CD14-positive monocyte (primary cell): ENCODE measurements at regions not wholly inside any gene's neighbourhood (a gene's known extent, or its start where the extent isn't known, plus 50 kb on each side); places are given as distances from the start of the nearest gene placed in this dataset.

Experiments used
- DNase-seq, 3 donors: peaks; one replicate each; pipeline ENCODE4 v3.0.0-alpha.2; 2011 to 2022
- H2AFZ ChIP-seq: 2 replicates; pipeline ENCODE4 v1.6.0; 2012; ENCODE audit warnings: mild to moderate bottlenecking, low read depth, low read length, inconsistent platforms; ENCODE audit not compliant: insufficient read depth, poor library complexity, severe bottlenecking
- H3K27ac ChIP-seq, 2 donors: 1 replicate in 1 of 2; 2 replicates in 1 of 2; pipeline ENCODE4 v1.5.1; 2012 to 2013; ENCODE audit warnings: low read length in 2 of 2, control low read depth in 1 of 2, inconsistent platforms in 1 of 2, low read depth in 1 of 2, mild to moderate bottlenecking in 1 of 2
- H3K27me3 ChIP-seq, 2 donors: one replicate each; pipeline versions ENCODE4 v1.6.0 to v1.6.1; 2011 to 2013; ENCODE audit warnings: low read length in 2 of 2; ENCODE audit not compliant: control insufficient read depth in 2 of 2, insufficient read depth in 2 of 2
- H3K36me3 ChIP-seq, 2 donors: replicated peaks in 1 of 2; 1 replicate in 1 of 2; 2 replicates in 1 of 2; pipeline versions ENCODE4 v1.5.1 to v1.6.1; 2012 to 2013; ENCODE audit warnings: low read length in 2 of 2, control low read depth in 1 of 2, inconsistent platforms in 1 of 2, mild to moderate bottlenecking in 1 of 2; ENCODE audit not compliant: insufficient read depth in 2 of 2, control insufficient read depth in 1 of 2
- H3K4me1 ChIP-seq, 2 donors: 1 replicate in 1 of 2; 2 replicates in 1 of 2; pipeline versions ENCODE4 v1.5.1 to v1.6.1; 2012 to 2013; ENCODE audit warnings: low read length in 2 of 2, control low read depth in 1 of 2, inconsistent platforms in 1 of 2, mild to moderate bottlenecking in 1 of 2, moderate library complexity in 1 of 2; ENCODE audit not compliant: insufficient read depth in 2 of 2, control insufficient read depth in 1 of 2
- H3K4me2 ChIP-seq: replicated peaks from 2 replicates; pipeline ENCODE3; 2012; ENCODE audit warnings: low read length, moderate library complexity, mild to moderate bottlenecking; ENCODE audit not compliant: poor library complexity, severe bottlenecking; ENCODE audit errors: extremely low read depth
- H3K4me3 ChIP-seq, 3 experiments: fragments of 200-600 bp in 1 of 3; sonication (generic) in 1 of 3; replicated peaks in 1 of 3; 1 replicate in 2 of 3; 2 replicates in 1 of 3; pipeline ENCODE4 v1.5.1; 2011 to 2013; ENCODE audit warnings: low read length in 3 of 3, mild to moderate bottlenecking in 3 of 3, control low read depth in 2 of 3, low read depth in 2 of 3, inconsistent platforms in 1 of 3, moderate library complexity in 1 of 3
- H3K79me2 ChIP-seq: 2 replicates; pipeline ENCODE4 v1.6.0; 2012; ENCODE audit warnings: mild to moderate bottlenecking, control low read depth, inconsistent platforms, low read length, moderate library complexity; ENCODE audit not compliant: insufficient read depth
- H3K9ac ChIP-seq: 2 replicates; pipeline ENCODE4 v1.6.0; 2017; ENCODE audit warnings: low read length, mild to moderate bottlenecking; ENCODE audit not compliant: insufficient read depth, poor library complexity, severe bottlenecking
- H3K9me3 ChIP-seq, 2 donors: replicated peaks in 1 of 2; 1 replicate in 1 of 2; 2 replicates in 1 of 2; pipeline versions ENCODE4 v1.5.1 to v1.6.1; 2012 to 2013; ENCODE audit warnings: low read length in 2 of 2, control low read depth in 1 of 2; ENCODE audit not compliant: control insufficient read depth in 1 of 2, insufficient read depth in 1 of 2
- H4K20me1 ChIP-seq: 2 replicates; pipeline ENCODE4 v1.6.0; 2012; ENCODE audit warnings: mild to moderate bottlenecking, low read length, control low read depth, moderate library complexity; ENCODE audit not compliant: insufficient read depth
- H3K27ac Mint-ChIP-seq, 7 donors: one replicate each; pipeline ENCODE4 v1.8.0; 2020; ENCODE audit warnings: mild to moderate bottlenecking in 7 of 7, mixed read lengths in 7 of 7, moderate library complexity in 6 of 7, inconsistent platforms in 2 of 7
- H3K27me3 Mint-ChIP-seq, 3 donors: one replicate each; pipeline ENCODE4 v1.8.0; 2021 to 2022; ENCODE audit warnings: low read depth in 3 of 3, mild to moderate bottlenecking in 3 of 3, mixed read lengths in 3 of 3, moderate library complexity in 3 of 3, inconsistent platforms in 1 of 3
- H3K36me3 Mint-ChIP-seq, 2 donors: one replicate each; pipeline ENCODE4 v1.8.0; 2020; ENCODE audit warnings: mixed read lengths in 2 of 2, inconsistent platforms in 1 of 2, mild to moderate bottlenecking in 1 of 2
- H3K4me1 Mint-ChIP-seq: one replicate; pipeline ENCODE4 v1.8.0; 2020; ENCODE audit warnings: mild to moderate bottlenecking, mixed read lengths
- H3K4me3 Mint-ChIP-seq, 2 donors: one replicate each; pipeline ENCODE4 v1.8.0; 2020; ENCODE audit warnings: mild to moderate bottlenecking in 2 of 2, mixed read lengths in 2 of 2, moderate library complexity in 1 of 2
- H3K9me3 Mint-ChIP-seq, 7 donors: one replicate each; pipeline ENCODE4 v1.8.0; 2020 to 2022; ENCODE audit warnings: mixed read lengths in 7 of 7, mild to moderate bottlenecking in 6 of 7, moderate library complexity in 6 of 7, inconsistent platforms in 2 of 7
- CTCF ChIP-seq: fragments of 200-600 bp; IDR thresholded peaks from one replicate; pipeline ENCODE4 v1.8.0; 2022; ENCODE audit warnings: antibody characterized with exemption, mild to moderate bottlenecking
- WGBS: methylation state at CpG from one replicate; pipeline ENCODE4 v1.1.5; 2013; ENCODE audit warnings: missing lambda C conversion rate; ENCODE audit not compliant: insufficient coverage; 5-methylcytosine and 5-hydroxymethylcytosine counted together
- intact Hi-C, 2 donors: fragments of 100-400 bp; cut with micrococcal nuclease; formaldehyde crosslinking; loops; one replicate each; pipeline versions ENCODE4 v1.15.0 to v1.15.1; 2023

GRCh38 chr13:56735537-56735942 lies 405.2 kb upstream of the PRR20A start:
- Histone ChIP-seq H3K4me1 (no peaks in the 10 kb centered on the region), H3K27me3 (no peaks in the 10 kb centered on the region), H2AFZ (no peak overlapping the region), H4K20me1 (no peaks in the 10 kb centered on the region), H3K4me3 (no peak overlapping the region), H3K36me3 (no peaks in the 10 kb centered on the region), H3K9ac (no peak overlapping the region), H3K27ac (no peak overlapping the region), H3K79me2 (no peaks in the 10 kb centered on the region), H3K4me2 (no peak overlapping the region), H3K9me3 (peaks cover 11 to 23% of the 10 kb centered on the region in 2 donors)
- Mint-ChIP-seq H3K4me3 (no peak overlapping the region), H3K9me3 (peaks cover 0 to 9% (median 4%) of the 10 kb centered on the region in 7 donors), H3K4me1 (no peaks in the 10 kb centered on the region), H3K36me3 (no peaks in the 10 kb centered on the region), H3K27me3 (no peaks in the 10 kb centered on the region), H3K27ac (no peak overlapping the region)
- TF ChIP-seq CTCF, result no peak
- WGBS, result 97% methylated on average over 33 of the region's 35 CpGs
- no peak for DNase-seq
- intact Hi-C loops, result no loop called here

GRCh38 chr13:56736966-56737365 lies 403.8 kb upstream of the PRR20A start:
- peaks cover 11 to 20% of the 10 kb centered on the region in 2 donors for H3K9me3 ChIP-seq
- H3K4me1 ChIP-seq, result no peaks in the 10 kb centered on the region
- no peaks in the 10 kb centered on the region for H3K79me2 ChIP-seq
- H3K27ac ChIP-seq, result no peak overlapping the region
- H3K4me3 ChIP-seq, result no peak overlapping the region
- Mint-ChIP-seq H3K36me3 (no peaks in the 10 kb centered on the region), H3K4me3 (no peak overlapping the region), H3K4me1 (no peaks in the 10 kb centered on the region), H3K9me3 (peaks cover 0 to 9% (median 4%) of the 10 kb centered on the region in 7 donors), H3K27me3 (no peaks in the 10 kb centered on the region), H3K27ac (no peak overlapping the region)
- no peak overlapping the region for H3K4me2 ChIP-seq
- no peaks in the 10 kb centered on the region for H4K20me1 ChIP-seq
- WGBS, result 83% methylated on average over 1 of the region's 1 CpG
- H3K36me3 ChIP-seq, result no peaks in the 10 kb centered on the region
- no peak for DNase-seq
- H3K9ac ChIP-seq, result no peak overlapping the region
- intact Hi-C loops, result no loop called here
- H3K27me3 ChIP-seq, result no peaks in the 10 kb centered on the region
- no peak overlapping the region for H2AFZ ChIP-seq
- TF ChIP-seq CTCF, result no peak
